ENCODE measurements at regions not wholly inside any gene's neighbourhood (a gene's known extent, or its start where the extent isn't known, plus 50 kb on each side); places are given as distances from the start of the nearest gene placed in this dataset.

DNA sequence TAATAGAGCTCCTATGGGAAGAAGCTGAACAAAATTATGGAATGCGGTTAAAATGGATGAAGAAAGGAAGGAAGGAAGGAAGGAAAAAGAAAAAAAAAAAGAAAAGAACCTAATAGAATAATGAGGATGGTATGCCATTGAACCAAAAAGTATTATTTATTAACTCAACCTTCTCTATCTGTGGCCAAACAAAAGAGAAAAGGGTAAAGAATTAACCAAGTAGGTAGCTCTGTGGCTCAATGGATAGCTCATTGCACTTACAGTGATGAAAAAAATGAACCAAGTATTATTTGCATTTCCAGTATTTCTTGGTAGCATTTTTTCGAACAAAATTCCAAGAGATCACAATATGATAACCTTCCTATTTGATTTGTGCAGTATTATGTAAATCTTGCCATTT is 56.9 kb upstream of the SLC39A8 start:
- TF ChIP-seq, protein P1, sequence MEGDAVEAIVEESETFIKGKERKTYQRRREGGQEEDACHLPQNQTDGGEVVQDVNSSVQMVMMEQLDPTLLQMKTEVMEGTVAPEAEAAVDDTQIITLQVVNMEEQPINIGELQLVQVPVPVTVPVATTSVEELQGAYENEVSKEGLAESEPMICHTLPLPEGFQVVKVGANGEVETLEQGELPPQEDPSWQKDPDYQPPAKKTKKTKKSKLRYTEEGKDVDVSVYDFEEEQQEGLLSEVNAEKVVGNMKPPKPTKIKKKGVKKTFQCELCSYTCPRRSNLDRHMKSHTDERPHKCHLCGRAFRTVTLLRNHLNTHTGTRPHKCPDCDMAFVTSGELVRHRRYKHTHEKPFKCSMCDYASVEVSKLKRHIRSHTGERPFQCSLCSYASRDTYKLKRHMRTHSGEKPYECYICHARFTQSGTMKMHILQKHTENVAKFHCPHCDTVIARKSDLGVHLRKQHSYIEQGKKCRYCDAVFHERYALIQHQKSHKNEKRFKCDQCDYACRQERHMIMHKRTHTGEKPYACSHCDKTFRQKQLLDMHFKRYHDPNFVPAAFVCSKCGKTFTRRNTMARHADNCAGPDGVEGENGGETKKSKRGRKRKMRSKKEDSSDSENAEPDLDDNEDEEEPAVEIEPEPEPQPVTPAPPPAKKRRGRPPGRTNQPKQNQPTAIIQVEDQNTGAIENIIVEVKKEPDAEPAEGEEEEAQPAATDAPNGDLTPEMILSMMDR (conservative IDR thresholded peaks at IDR 0.05; ENCODE audit: low read length), result no peak
- no peak for TF ChIP-seq EZH2phosphoT487 (IDR thresholded peaks at IDR 0.05; ENCODE audit: borderline replicate concordance, low read depth, low read length)
